Endodermal cell (in vitro differentiated cells): ENCODE measurements at regions not wholly inside any gene's neighbourhood (a gene's known extent, or its start where the extent isn't known, plus 50 kb on each side); places are given as distances from the start of the nearest gene placed in this dataset.
A peak's percentile ranks its signal among the peaks of the same experiment; 100 is the strongest.

Experiments used
- DNase-seq: peaks from one replicate; pipeline ENCODE4 v3.0.0-alpha.2; 2017
- H3K27ac ChIP-seq: 2 replicates; pipeline ENCODE4 v1.5.1; 2013; ENCODE audit warnings: mild to moderate bottlenecking, low read depth, low read length, moderate library complexity
- H3K27me3 ChIP-seq: 2 replicates; pipeline ENCODE4 v1.6.1; 2013; ENCODE audit warnings: mild to moderate bottlenecking, low read length, moderate library complexity; ENCODE audit not compliant: insufficient read depth, control insufficient read depth, poor library complexity, severe bottlenecking
- H3K36me3 ChIP-seq: 2 replicates; pipeline ENCODE4 v1.7.0; 2013; ENCODE audit warnings: mild to moderate bottlenecking, low read length, moderate library complexity; ENCODE audit not compliant: control insufficient read depth, insufficient read depth
- H3K4me1 ChIP-seq: one replicate; pipeline ENCODE4 v1.7.0; 2013; ENCODE audit warnings: low read length; ENCODE audit not compliant: control insufficient read depth, insufficient read depth
- H3K4me3 ChIP-seq: 2 replicates; pipeline ENCODE4 v1.5.1; 2013; ENCODE audit warnings: mild to moderate bottlenecking, low read length, moderate library complexity
- H3K9ac ChIP-seq: 2 replicates; pipeline ENCODE4 v1.6.1; 2013; ENCODE audit warnings: mild to moderate bottlenecking, low read length, moderate library complexity; ENCODE audit not compliant: poor library complexity, severe bottlenecking; ENCODE audit errors: extremely low read depth
- H3K9me3 ChIP-seq: 2 replicates; pipeline ENCODE4 v1.6.1; 2013; ENCODE audit warnings: mild to moderate bottlenecking, low read length, moderate library complexity; ENCODE audit not compliant: control insufficient read depth
- H3K27ac Mint-ChIP-seq: 2 replicates; pipeline ENCODE4 v1.8.0; 2020; ENCODE audit warnings: mixed read lengths
- H3K27me3 Mint-ChIP-seq: 2 replicates; pipeline ENCODE4 v1.8.0; 2021; ENCODE audit warnings: mild to moderate bottlenecking, mixed read lengths; ENCODE audit not compliant: insufficient read depth
- H3K36me3 Mint-ChIP-seq: 2 replicates; pipeline ENCODE4 v1.8.0; 2020; ENCODE audit warnings: low read depth, mixed read lengths
- H3K4me1 Mint-ChIP-seq: 2 replicates; pipeline ENCODE4 v1.8.0; 2020; ENCODE audit warnings: mixed read lengths
- H3K4me3 Mint-ChIP-seq: 2 replicates; pipeline ENCODE4 v1.8.0; 2020; ENCODE audit warnings: mild to moderate bottlenecking, moderate library complexity, mixed read lengths
- H3K9me3 Mint-ChIP-seq: 2 replicates; pipeline ENCODE4 v1.8.0; 2020; ENCODE audit warnings: mild to moderate bottlenecking, mixed read lengths
- WGBS, 2 experiments: methylation state at CpG; one replicate each; pipeline versions ENCODE4 v1.1.5 to v1.1.7; 2013; ENCODE audit warnings: missing lambda C conversion rate in 2 of 2, mixed read lengths in 1 of 2; ENCODE audit not compliant: insufficient coverage in 1 of 2, insufficient read length in 1 of 2; 5-methylcytosine and 5-hydroxymethylcytosine counted together
- TF ChIP-seq, protein P1 (sequence below): fragments of 200-600 bp; sonication (generic); conservative IDR thresholded peaks from 2 replicates; pipeline ENCODE4 v1.5.0; 2021; ENCODE audit warnings: antibody characterized with exemption, mild to moderate bottlenecking

DNA sequence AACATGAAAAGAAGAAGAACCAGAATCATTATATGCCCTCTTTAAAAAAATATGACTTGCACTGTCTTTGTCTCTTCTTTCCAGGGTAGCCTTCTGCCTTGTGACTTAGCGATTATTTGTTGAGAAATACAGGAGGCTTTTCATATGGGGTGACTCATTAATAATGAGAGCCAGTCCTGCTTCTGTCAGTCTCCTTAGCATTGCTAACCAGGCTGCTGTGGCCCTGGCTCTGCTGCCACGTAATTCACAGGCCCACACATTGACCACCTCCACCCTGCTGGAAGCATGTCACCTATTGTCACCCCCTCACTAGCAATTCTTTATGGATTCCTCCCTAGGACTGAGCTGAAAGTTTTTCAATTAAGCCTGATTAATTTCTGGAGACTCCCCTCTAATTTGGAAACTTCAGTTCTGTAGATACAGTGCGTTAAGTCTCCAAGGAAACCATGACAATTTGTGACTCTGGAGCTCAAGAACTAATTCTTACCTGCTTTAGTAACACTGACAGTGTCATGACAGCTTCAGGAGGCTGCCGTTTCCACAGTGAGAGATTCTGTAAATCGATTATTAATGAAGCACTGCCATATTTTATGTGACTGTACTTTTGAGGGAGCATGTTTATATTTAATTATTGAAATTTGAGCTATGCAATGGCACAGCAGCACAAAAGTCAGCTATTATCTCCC lies 267.9 kb upstream of the SP8 start:
- Histone ChIP-seq H3K27me3 (no peaks in the 10 kb centered on the region), H3K27ac (no peak overlapping the region), H3K9ac (no peak overlapping the region), H3K4me1 (no peaks in the 10 kb centered on the region), H3K9me3 (peaks cover 31% of the 10 kb centered on the region), H3K4me3 (no peak overlapping the region), H3K36me3 (no peaks in the 10 kb centered on the region)
- TF ChIP-seq, protein P1, sequence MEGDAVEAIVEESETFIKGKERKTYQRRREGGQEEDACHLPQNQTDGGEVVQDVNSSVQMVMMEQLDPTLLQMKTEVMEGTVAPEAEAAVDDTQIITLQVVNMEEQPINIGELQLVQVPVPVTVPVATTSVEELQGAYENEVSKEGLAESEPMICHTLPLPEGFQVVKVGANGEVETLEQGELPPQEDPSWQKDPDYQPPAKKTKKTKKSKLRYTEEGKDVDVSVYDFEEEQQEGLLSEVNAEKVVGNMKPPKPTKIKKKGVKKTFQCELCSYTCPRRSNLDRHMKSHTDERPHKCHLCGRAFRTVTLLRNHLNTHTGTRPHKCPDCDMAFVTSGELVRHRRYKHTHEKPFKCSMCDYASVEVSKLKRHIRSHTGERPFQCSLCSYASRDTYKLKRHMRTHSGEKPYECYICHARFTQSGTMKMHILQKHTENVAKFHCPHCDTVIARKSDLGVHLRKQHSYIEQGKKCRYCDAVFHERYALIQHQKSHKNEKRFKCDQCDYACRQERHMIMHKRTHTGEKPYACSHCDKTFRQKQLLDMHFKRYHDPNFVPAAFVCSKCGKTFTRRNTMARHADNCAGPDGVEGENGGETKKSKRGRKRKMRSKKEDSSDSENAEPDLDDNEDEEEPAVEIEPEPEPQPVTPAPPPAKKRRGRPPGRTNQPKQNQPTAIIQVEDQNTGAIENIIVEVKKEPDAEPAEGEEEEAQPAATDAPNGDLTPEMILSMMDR = no peak
- Mint-ChIP-seq H3K4me1 (peaks cover 8% of the 10 kb centered on the region), H3K9me3 (peaks cover 26% of the 10 kb centered on the region), H3K27me3 (peaks cover 4% of the 10 kb centered on the region), H3K36me3 (peaks cover 8% of the 10 kb centered on the region), H3K4me3 (no peak overlapping the region), H3K27ac (no peak overlapping the region)
- DNase-seq = peak; percentile 52
- WGBS, 2 experiments = 78 to 84% methylated on average over 2 to 5 of the region's 5 CpGs

DNA sequence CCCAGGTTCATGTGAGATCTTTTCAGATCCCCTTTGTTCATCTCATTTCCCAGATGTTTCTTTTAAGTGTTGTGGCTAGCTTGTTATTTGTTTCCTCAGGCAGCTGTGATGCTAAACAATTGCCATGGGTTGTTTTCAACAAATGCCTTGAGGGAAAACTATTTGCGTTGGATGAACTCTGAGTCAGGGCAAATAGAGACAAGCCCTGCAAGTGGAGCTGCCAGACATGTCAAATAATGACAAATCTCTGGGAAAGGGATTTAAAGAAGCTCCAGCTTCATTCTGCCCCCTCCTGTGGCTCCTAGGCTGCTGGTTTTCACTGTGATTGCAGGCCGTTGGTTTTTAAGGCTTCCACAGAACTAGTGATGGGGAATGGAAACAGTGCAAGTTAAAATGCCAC lies 272.4 kb upstream of the SP8 start:
- Histone ChIP-seq H3K36me3 (no peaks in the 10 kb centered on the region), H3K27ac (no peak overlapping the region), H3K4me1 (no peaks in the 10 kb centered on the region), H3K9me3 (peaks cover 41% of the 10 kb centered on the region), H3K9ac (no peak overlapping the region), H3K27me3 (no peaks in the 10 kb centered on the region), H3K4me3 (peak overlapping the region; percentile 61)
- H3K27ac Mint-ChIP-seq = no peak overlapping the region
- no peak overlapping the region for H3K4me3 Mint-ChIP-seq
- peaks cover 4% of the 10 kb centered on the region for H3K27me3 Mint-ChIP-seq
- H3K4me1 Mint-ChIP-seq = peaks cover 8% of the 10 kb centered on the region
- TF ChIP-seq, protein P1 = no peak
- H3K9me3 Mint-ChIP-seq = peaks cover 29% of the 10 kb centered on the region
- WGBS, 2 experiments = 91 to 94% methylated on average over 1 to 2 of the region's 2 CpGs
- DNase-seq = no peak
- peaks cover 8% of the 10 kb centered on the region for H3K36me3 Mint-ChIP-seq

DNA sequence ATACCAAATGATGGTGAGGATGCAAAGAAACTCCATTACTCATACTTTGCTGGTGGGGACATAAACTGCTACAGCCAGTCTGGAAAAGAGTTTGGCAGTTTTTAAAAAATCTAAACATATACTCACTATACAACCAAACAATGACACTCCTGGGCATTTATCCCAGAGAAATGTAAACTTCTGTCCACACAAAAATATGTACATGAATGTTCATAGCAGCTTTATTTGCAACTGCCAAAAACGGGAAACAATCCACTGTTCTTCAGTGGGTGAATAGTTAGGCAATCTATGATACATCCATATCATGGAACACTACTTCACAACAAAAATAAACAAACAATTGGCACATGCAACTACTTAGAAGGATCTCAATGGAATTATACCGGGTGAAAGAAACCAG lies 276.4 kb upstream of the SP8 start:
- Mint-ChIP-seq H3K27me3 (peaks cover 1% of the 10 kb centered on the region), H3K9me3 (peaks cover 15% of the 10 kb centered on the region), H3K27ac (no peak overlapping the region), H3K4me1 (no peaks in the 10 kb centered on the region), H3K36me3 (peaks cover 6% of the 10 kb centered on the region), H3K4me3 (no peak overlapping the region)
- Histone ChIP-seq H3K4me1 (no peaks in the 10 kb centered on the region), H3K27me3 (no peaks in the 10 kb centered on the region), H3K4me3 (no peak overlapping the region), H3K9ac (no peak overlapping the region), H3K9me3 (peaks cover 25% of the 10 kb centered on the region), H3K27ac (no peak overlapping the region), H3K36me3 (no peaks in the 10 kb centered on the region)
- 60 to 83% methylated on average over 1 to 2 of the region's 2 CpGs for WGBS, 2 experiments
- TF ChIP-seq, protein P1 = no peak
- DNase-seq = no peak
